Endothelial cell of umbilical vein (primary cell): ENCODE measurements at regions not wholly inside any gene's neighbourhood (a gene's known extent, or its start where the extent isn't known, plus 50 kb on each side); places are given as distances from the start of the nearest gene placed in this dataset.

Experiments used
- BruUV-seq: library from RNA; stranded (reverse); fragments of 400-500 nt; replicated peaks from 2 replicates; lab custom pipeline; 2021; lab: Mats Ljungman, UMichigan
- CTCF ChIA-PET: fragments of 300-600, 350-600 bp; sonication (Branson Sonifier 250); formaldehyde crosslinking; loops from one replicate; lab custom pipeline; 2021; ENCODE audit warnings: antibody characterized with exemption, inconsistent platforms; lab: Charles Lee
- POLR2A ChIA-PET: fragments of 300-600, 350-600 bp; sonication (Branson Sonifier 250); formaldehyde crosslinking; loops from one replicate; lab custom pipeline; 2021; ENCODE audit warnings: antibody characterized with exemption, inconsistent platforms; lab: Charles Lee
- DNase-seq: peaks from one replicate; pipeline ENCODE4 v3.0.0-alpha.2; 2011; ENCODE audit warnings: low read depth, low spot score
- FAIRE-seq: peaks from 2 replicates; lab custom pipeline; 2011; peaks lifted over from hg19 to GRCh38; lab: Jason Lieb, UNC
- H2AFZ ChIP-seq: 2 replicates; pipeline ENCODE4 v1.6.0; 2012; ENCODE audit warnings: low read depth, low read length, control low read depth, inconsistent platforms
- H3K27ac ChIP-seq: 2 replicates; pipeline ENCODE4 v1.5.1; 2011; ENCODE audit warnings: low read depth, mild to moderate bottlenecking, control low read depth, low read length, moderate library complexity; ENCODE audit not compliant: insufficient read depth
- H3K27me3 ChIP-seq, 2 experiments: 2 replicates each; pipeline versions ENCODE4 v1.6.0 to v1.6.1; 2011; ENCODE audit warnings: low read length in 2 of 2, mixed read lengths in 1 of 2; ENCODE audit not compliant: control insufficient read depth in 2 of 2, insufficient read depth in 2 of 2
- H3K36me3 ChIP-seq, 2 experiments: 2 replicates in 1 of 2; 3 replicates in 1 of 2; pipeline ENCODE4 v1.5.1; 2011; ENCODE audit warnings: low read length in 2 of 2, mild to moderate bottlenecking in 1 of 2, moderate library complexity in 1 of 2; ENCODE audit not compliant: control insufficient read depth in 2 of 2, insufficient read depth in 2 of 2; ENCODE audit errors: extremely low read depth in 1 of 2
- H3K4me1 ChIP-seq: 3 replicates; pipeline ENCODE4 v1.5.1; 2011; ENCODE audit warnings: mild to moderate bottlenecking, low read length; ENCODE audit not compliant: control insufficient read depth, insufficient read depth; ENCODE audit errors: extremely low read depth
- H3K4me2 ChIP-seq: 2 replicates; pipeline ENCODE4 v1.6.1; 2011; ENCODE audit warnings: low read length, control low read depth, mixed read lengths; ENCODE audit not compliant: insufficient read depth
- H3K4me3 ChIP-seq, 3 experiments: fragments of 200-600 bp in 1 of 3; sonication (generic), shearing (Covaris generic) in 1 of 3; replicated peaks in 1 of 3; 2 replicates each; pipeline ENCODE4 v1.5.1; 2011 to 2016; ENCODE audit warnings: control low read depth in 3 of 3, low read length in 3 of 3, mild to moderate bottlenecking in 2 of 3, inconsistent platforms in 1 of 3, low read depth in 1 of 3, moderate library complexity in 1 of 3; ENCODE audit not compliant: insufficient read depth in 1 of 3
- H3K79me2 ChIP-seq: 2 replicates; pipeline ENCODE4 v1.6.0; 2012; ENCODE audit warnings: low read length, inconsistent platforms; ENCODE audit not compliant: control insufficient read depth, insufficient read depth
- H3K9ac ChIP-seq: replicated peaks from 2 replicates; pipeline ENCODE3; 2011; ENCODE audit warnings: low read length, control low read depth; ENCODE audit not compliant: insufficient read depth; ENCODE audit errors: extremely low read depth
- H3K9me1 ChIP-seq: replicated peaks from 3 replicates; pipeline ENCODE4 v1.6.0; 2011; ENCODE audit warnings: mild to moderate bottlenecking, low read length; ENCODE audit not compliant: control insufficient read depth, insufficient read depth; ENCODE audit errors: extremely low read depth
- H3K9me3 ChIP-seq: replicated peaks from 2 replicates; pipeline ENCODE4 v1.5.1; 2012; ENCODE audit warnings: low read length, inconsistent platforms; ENCODE audit not compliant: control insufficient read depth, insufficient read depth
- H4K20me1 ChIP-seq: replicated peaks from 2 replicates; pipeline ENCODE3; 2011; ENCODE audit warnings: mild to moderate bottlenecking, low read length; ENCODE audit not compliant: control insufficient read depth, insufficient read depth; ENCODE audit errors: extremely low read depth
- EZH2 ChIP-seq: IDR thresholded peaks from 2 replicates; pipeline ENCODE4 v1.6.1; 2012; ENCODE audit warnings: borderline replicate concordance, low read depth, mild to moderate bottlenecking, moderate library complexity, low read length, inconsistent platforms; ENCODE audit not compliant: severe bottlenecking
- FOS ChIP-seq: IDR thresholded peaks from 2 replicates; pipeline ENCODE4 v1.6.1; 2011; ENCODE audit warnings: mild to moderate bottlenecking, low read length, moderate library complexity, borderline replicate concordance; ENCODE audit not compliant: insufficient read depth
- POLR2A ChIP-seq: IDR thresholded peaks from 2 replicates; pipeline ENCODE4 v1.6.1; 2012; ENCODE audit warnings: low read depth, mild to moderate bottlenecking, control low read depth, low read length
- dilution Hi-C: fragments of 300-500 bp; cut with MboI; formaldehyde crosslinking; loops from one replicate; pipeline ENCODE4 v1.15.0; 2019; ENCODE audit warnings: low sequenced_read_pairs; ENCODE audit not compliant: extremely low pct_ligation_motif_present
- intact Hi-C: fragments of 100-400 bp; cut with micrococcal nuclease; formaldehyde crosslinking; loops from one replicate; pipeline ENCODE4 v1.10.0; 2022
- TF ChIP-seq, protein P1 (sequence below), 2 donors: IDR thresholded peaks; 1 replicate in 1 of 2; 2 replicates in 1 of 2; pipeline ENCODE4 v1.5.1; 2011; ENCODE audit warnings: low read length in 2 of 2, mild to moderate bottlenecking in 2 of 2, moderate library complexity in 2 of 2, control low read depth in 1 of 2, inconsistent platforms in 1 of 2, low read depth in 1 of 2; ENCODE audit not compliant: insufficient read depth in 1 of 2; ENCODE audit errors: extremely low read depth in 1 of 2

DNA sequence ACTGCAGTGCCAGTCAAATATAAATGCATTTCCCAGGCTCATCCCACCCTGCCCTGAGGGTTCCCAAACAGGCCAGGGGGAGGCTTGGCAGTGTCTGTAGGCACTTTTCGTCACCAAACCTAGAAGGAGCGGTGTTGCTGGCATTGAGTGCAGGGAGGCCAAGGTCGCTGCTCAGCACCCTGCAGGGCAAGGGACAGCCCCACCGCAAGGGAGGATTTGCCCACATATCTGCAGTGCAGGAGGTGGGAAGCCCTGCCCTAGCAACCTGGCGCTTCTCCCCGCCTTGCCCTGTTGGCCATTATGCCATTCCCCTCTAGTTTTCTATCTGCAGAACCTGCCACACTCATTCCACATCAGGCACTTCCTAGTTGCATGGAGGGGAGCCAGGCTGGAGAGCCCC lies 327.8 kb upstream of the ADCY2 start:
- intact Hi-C loops: no loop called here
- H3K9me1 ChIP-seq: no peaks in the 10 kb centered on the region
- H3K9ac ChIP-seq: no peak overlapping the region
- BruUV-seq: no TSS peak
- FAIRE-seq: no peak
- H4K20me1 ChIP-seq: no peaks in the 10 kb centered on the region
- no peak overlapping the region for H2AFZ ChIP-seq
- peaks cover 2% of the 10 kb centered on the region for H3K9me3 ChIP-seq
- no peak overlapping the region for H3K4me3 ChIP-seq
- H3K4me1 ChIP-seq: no peaks in the 10 kb centered on the region
- POLR2A ChIA-PET: no interaction called here
- no peak overlapping the region for H3K27ac ChIP-seq
- TF ChIP-seq FOS: no peak
- DNase-seq: no peak
- H3K36me3 ChIP-seq: no peaks in the 10 kb centered on the region
- no peak overlapping the region for H3K4me2 ChIP-seq
- H3K79me2 ChIP-seq: no peaks in the 10 kb centered on the region
- dilution Hi-C loops: no loop called here
- CTCF ChIA-PET: no interaction called here
- H3K27me3 ChIP-seq: no peaks in the 10 kb centered on the region

DNA sequence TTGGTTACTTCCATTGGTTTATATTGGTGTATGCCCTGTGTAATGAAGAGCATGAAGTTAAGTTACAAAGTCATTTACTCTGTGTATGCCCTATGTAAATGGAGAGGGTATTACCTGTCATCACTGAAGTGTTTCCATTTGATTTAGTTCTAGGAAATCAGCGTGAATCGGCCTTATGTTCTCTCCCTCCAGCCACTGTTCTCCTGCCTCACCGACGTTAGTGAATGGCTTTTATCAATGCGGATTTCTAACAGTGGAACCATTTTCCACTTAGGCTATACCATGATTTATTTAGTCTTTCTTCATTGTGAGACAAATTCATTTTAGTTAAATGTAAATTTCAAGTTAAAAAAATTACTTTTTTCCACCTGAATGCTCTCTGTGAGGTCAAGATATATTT lies 327.0 kb upstream of the ADCY2 start:
- DNase-seq (no peak), FAIRE-seq (no peak)
- dilution Hi-C loops (no loop called here), intact Hi-C loops (no loop called here)
- no peaks in the 10 kb centered on the region for H3K9me1 ChIP-seq
- POLR2A ChIA-PET: no interaction called here
- H3K4me1 ChIP-seq: no peaks in the 10 kb centered on the region
- no peaks in the 10 kb centered on the region for H3K79me2 ChIP-seq
- no peak overlapping the region for H3K9ac ChIP-seq
- no peak overlapping the region for H3K27ac ChIP-seq
- peaks cover 2% of the 10 kb centered on the region for H3K9me3 ChIP-seq
- no peak overlapping the region for H3K4me3 ChIP-seq
- H4K20me1 ChIP-seq: no peaks in the 10 kb centered on the region
- H3K36me3 ChIP-seq: no peaks in the 10 kb centered on the region
- TF ChIP-seq EZH2 (no peak), POLR2A (no peak)
- TF ChIP-seq, protein P1, sequence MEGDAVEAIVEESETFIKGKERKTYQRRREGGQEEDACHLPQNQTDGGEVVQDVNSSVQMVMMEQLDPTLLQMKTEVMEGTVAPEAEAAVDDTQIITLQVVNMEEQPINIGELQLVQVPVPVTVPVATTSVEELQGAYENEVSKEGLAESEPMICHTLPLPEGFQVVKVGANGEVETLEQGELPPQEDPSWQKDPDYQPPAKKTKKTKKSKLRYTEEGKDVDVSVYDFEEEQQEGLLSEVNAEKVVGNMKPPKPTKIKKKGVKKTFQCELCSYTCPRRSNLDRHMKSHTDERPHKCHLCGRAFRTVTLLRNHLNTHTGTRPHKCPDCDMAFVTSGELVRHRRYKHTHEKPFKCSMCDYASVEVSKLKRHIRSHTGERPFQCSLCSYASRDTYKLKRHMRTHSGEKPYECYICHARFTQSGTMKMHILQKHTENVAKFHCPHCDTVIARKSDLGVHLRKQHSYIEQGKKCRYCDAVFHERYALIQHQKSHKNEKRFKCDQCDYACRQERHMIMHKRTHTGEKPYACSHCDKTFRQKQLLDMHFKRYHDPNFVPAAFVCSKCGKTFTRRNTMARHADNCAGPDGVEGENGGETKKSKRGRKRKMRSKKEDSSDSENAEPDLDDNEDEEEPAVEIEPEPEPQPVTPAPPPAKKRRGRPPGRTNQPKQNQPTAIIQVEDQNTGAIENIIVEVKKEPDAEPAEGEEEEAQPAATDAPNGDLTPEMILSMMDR (IDR thresholded peaks at IDR 0.05; ENCODE audit: extremely low read depth in 1 of 2, insufficient read depth in 1 of 2, low read depth in 1 of 2, low read length in 2 of 2): no peak
- no peak overlapping the region for H3K4me2 ChIP-seq
- CTCF ChIA-PET: no interaction called here
- H2AFZ ChIP-seq: no peak overlapping the region
- BruUV-seq: no TSS peak
- H3K27me3 ChIP-seq: no peaks in the 10 kb centered on the region
